ENCODE measurements at regions not wholly inside any gene's neighbourhood (a gene's known extent, or its start where the extent isn't known, plus 50 kb on each side); places are given as distances from the start of the nearest gene placed in this dataset.
"Not testable (repeated sequence)": the region's sequence is repeated elsewhere in the genome, so short reads cannot be mapped to it uniquely, and the experiment has no call there.

DNA sequence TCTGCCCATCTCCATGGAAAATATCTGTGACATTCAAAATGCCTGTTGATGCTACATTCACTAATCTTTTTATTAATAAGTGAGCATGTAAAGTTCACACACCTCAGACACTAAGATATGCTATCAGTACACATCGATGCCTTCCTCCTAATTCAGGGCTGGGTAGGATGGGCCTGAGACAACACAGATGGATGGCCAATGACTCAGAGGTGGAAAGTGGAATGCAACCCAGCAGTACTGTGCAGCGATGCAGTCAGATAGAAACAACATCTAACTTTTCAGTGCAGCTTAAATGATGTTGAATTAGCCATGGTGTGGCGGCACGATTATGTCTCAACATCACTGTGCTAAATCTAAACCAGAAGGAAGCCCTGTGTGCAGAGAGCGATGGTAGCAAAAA is 161.6 kb upstream of the KCNJ15 start:
- ChIA-PET POLR2A (interaction anchor here (0.6 kb wide), 1 partner anchor 396 kb away, joined by 3 read pairs; no protein-coding TSS in a partner anchor), CTCF (no interaction called here)
- H3K27ac ChIP-seq (ENCODE audit: insufficient read depth in 1 of 2, low read depth in 1 of 2, low read length in 2 of 2, poor library complexity in 1 of 2, severe bottlenecking in 2 of 2): no peak overlapping the region
- H3K4me1 ChIP-seq (ENCODE audit: control extremely low read depth in 1 of 4, control insufficient read depth in 4 of 4, insufficient read depth in 4 of 4, low read length in 3 of 4): no peaks in the 10 kb centered on the region
- peaks cover 0 to 11% (median 0%) of the 10 kb centered on the region in 5 experiments for H3K9me3 ChIP-seq (ENCODE audit: control extremely low read depth in 1 of 5, control insufficient read depth in 4 of 5, insufficient read depth in 2 of 5, low read depth in 1 of 5, low read length in 4 of 5)
- H3K27me3 ChIP-seq (replicated peaks in 2 of 5; ENCODE audit: control insufficient read depth in 4 of 5, insufficient read depth in 5 of 5, low read length in 4 of 5): peaks cover 0 to 7% (median 2%) of the 10 kb centered on the region in 5 experiments
- DNase-seq: no peak
- no peak overlapping the region for H3K4me3 ChIP-seq (ENCODE audit: control insufficient read depth in 1 of 7, extremely low read depth in 1 of 7, insufficient read depth in 4 of 7, low read depth in 2 of 7, low read length in 6 of 7)
- no peaks in the 10 kb centered on the region for H3K36me3 ChIP-seq (ENCODE audit: control insufficient read depth in 4 of 4, insufficient read depth in 4 of 4, low read length in 3 of 4)
- WGBS (ENCODE audit: insufficient coverage): 97% methylated on average over 4 of the region's 5 CpGs

DNA sequence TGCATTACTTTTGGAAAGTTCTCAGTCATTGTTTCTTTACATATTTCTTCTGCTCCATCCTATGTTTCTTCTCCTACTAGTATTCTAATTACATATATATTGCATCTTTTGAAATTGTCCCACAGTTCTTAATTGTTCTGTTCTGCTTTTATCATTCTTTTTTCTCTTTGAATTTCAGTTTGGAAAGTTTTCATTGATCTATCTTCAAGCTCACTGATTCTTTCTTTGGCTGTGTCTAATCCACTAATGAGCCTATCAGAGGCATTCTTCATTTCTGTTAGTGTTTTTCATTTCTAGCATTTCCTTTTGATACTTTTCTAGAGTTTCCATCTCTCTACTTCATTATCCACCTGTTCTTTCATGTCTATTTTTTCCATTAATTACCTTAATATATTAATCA is 159.0 kb upstream of the KCNJ15 start:
- H3K4me3 ChIP-seq (ENCODE audit: control insufficient read depth in 1 of 7, extremely low read depth in 1 of 7, insufficient read depth in 4 of 7, low read depth in 2 of 7, low read length in 6 of 7): no peak overlapping the region
- CTCF ChIA-PET: no interaction called here
- no peaks in the 10 kb centered on the region for H3K4me1 ChIP-seq (ENCODE audit: control extremely low read depth in 1 of 4, control insufficient read depth in 4 of 4, insufficient read depth in 4 of 4, low read length in 3 of 4)
- peaks cover 0 to 14% (median 4%) of the 10 kb centered on the region in 5 experiments for H3K27me3 ChIP-seq (replicated peaks in 2 of 5; ENCODE audit: control insufficient read depth in 4 of 5, insufficient read depth in 5 of 5, low read length in 4 of 5)
- POLR2A ChIA-PET: no interaction called here
- no peaks in the 10 kb centered on the region for H3K36me3 ChIP-seq (ENCODE audit: control insufficient read depth in 4 of 4, insufficient read depth in 4 of 4, low read length in 3 of 4)
- no peak for DNase-seq
- H3K9me3 ChIP-seq (ENCODE audit: control extremely low read depth in 1 of 5, control insufficient read depth in 4 of 5, insufficient read depth in 2 of 5, low read depth in 1 of 5, low read length in 4 of 5): peaks cover 0 to 11% (median 0%) of the 10 kb centered on the region in 5 experiments
- H3K27ac ChIP-seq (ENCODE audit: insufficient read depth in 1 of 2, low read depth in 1 of 2, low read length in 2 of 2, poor library complexity in 1 of 2, severe bottlenecking in 2 of 2): no peak overlapping the region

GRCh38 chr21:38112219-38112789 is 144.5 kb upstream of the KCNJ15 start:
- CTCF ChIA-PET: no interaction called here
- H3K9me3 ChIP-seq (ENCODE audit: control extremely low read depth in 1 of 5, control insufficient read depth in 4 of 5, insufficient read depth in 2 of 5, low read depth in 1 of 5, low read length in 4 of 5): no peaks in the 10 kb centered on the region
- no peak overlapping the region for H3K4me3 ChIP-seq (ENCODE audit: control insufficient read depth in 1 of 7, extremely low read depth in 1 of 7, insufficient read depth in 4 of 7, low read depth in 2 of 7, low read length in 6 of 7)
- no CpG with 5 or more reads among the region's 3 CpGs for WGBS (ENCODE audit: insufficient coverage)
- H3K4me1 ChIP-seq (ENCODE audit: control extremely low read depth in 1 of 4, control insufficient read depth in 4 of 4, insufficient read depth in 4 of 4, low read length in 3 of 4): no peaks in the 10 kb centered on the region
- H3K27me3 ChIP-seq (replicated peaks in 2 of 5; ENCODE audit: control insufficient read depth in 4 of 5, insufficient read depth in 5 of 5, low read length in 4 of 5): peaks cover 0 to 4% (median under 1%) of the 10 kb centered on the region in 5 experiments
- POLR2A ChIA-PET: no interaction called here
- no peak for DNase-seq
- no peaks in the 10 kb centered on the region for H3K36me3 ChIP-seq (ENCODE audit: control insufficient read depth in 4 of 4, insufficient read depth in 4 of 4, low read length in 3 of 4)
- H3K27ac ChIP-seq (ENCODE audit: insufficient read depth in 1 of 2, low read depth in 1 of 2, low read length in 2 of 2, poor library complexity in 1 of 2, severe bottlenecking in 2 of 2): no peak overlapping the region

- CTCF ChIA-PET: interaction anchor here (1.2 kb wide), 1 partner anchor 12 kb away, joined by 6 read pairs; no protein-coding TSS in a partner anchor
- POLR2A ChIA-PET: no interaction called here
- DNase-seq: no peak
These were observed 142.0 kb upstream of the KCNJ15 start for GRCh38 chr21:38114717-38115333.

DNA sequence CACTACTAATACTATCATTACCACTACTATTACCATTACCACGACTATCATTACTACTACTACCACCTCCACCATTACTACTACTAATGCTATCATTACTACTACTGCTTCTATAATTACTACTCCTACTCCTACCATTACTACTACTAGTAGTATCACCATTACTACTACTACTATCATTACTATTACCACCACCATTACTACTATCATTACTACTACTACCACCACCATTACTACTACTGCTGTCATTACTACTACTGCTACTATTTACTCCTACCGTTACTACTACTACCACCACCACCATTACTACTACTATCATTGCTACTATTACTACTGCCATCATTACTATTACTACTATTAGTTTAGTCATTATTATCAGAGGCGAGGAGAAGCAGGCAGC is 140.9 kb upstream of the KCNJ15 start:
- Histone ChIP-seq H3K9me3 (ENCODE audit: control extremely low read depth in 1 of 5, control insufficient read depth in 4 of 5, insufficient read depth in 2 of 5, low read depth in 1 of 5, low read length in 4 of 5) (no peaks in the 10 kb centered on the region), H3K36me3 (ENCODE audit: control insufficient read depth in 4 of 4, insufficient read depth in 4 of 4, low read length in 3 of 4) (no peaks in the 10 kb centered on the region), H3K4me1 (ENCODE audit: control extremely low read depth in 1 of 4, control insufficient read depth in 4 of 4, insufficient read depth in 4 of 4, low read length in 3 of 4) (no peaks in the 10 kb centered on the region), H3K27ac (ENCODE audit: insufficient read depth in 1 of 2, low read depth in 1 of 2, low read length in 2 of 2, poor library complexity in 1 of 2, severe bottlenecking in 2 of 2) (no peak overlapping the region), H3K27me3 (replicated peaks in 2 of 5; ENCODE audit: control insufficient read depth in 4 of 5, insufficient read depth in 5 of 5, low read length in 4 of 5) (peaks cover 3 to 5% (median 4%) of the 10 kb centered on the region in 5 experiments), H3K4me3 (ENCODE audit: control insufficient read depth in 1 of 7, extremely low read depth in 1 of 7, insufficient read depth in 4 of 7, low read depth in 2 of 7, low read length in 6 of 7) (no peak overlapping the region)
- WGBS (ENCODE audit: insufficient coverage): 98% methylated on average over 2 of the region's 3 CpGs
- DNase-seq: no peak
- CTCF ChIA-PET: interaction anchor here (1.2 kb wide), 1 partner anchor 11 kb away, joined by 6 read pairs; no protein-coding TSS in a partner anchor
- POLR2A ChIA-PET: no interaction called here

More at GRCh38 chr21:38114717-38115333, 142.0 kb upstream of the KCNJ15 start:
- H3K36me3 ChIP-seq (ENCODE audit: control insufficient read depth in 4 of 4, insufficient read depth in 4 of 4, low read length in 3 of 4): no peaks in the 10 kb centered on the region
- H3K4me3 ChIP-seq (ENCODE audit: control insufficient read depth in 1 of 7, extremely low read depth in 1 of 7, insufficient read depth in 4 of 7, low read depth in 2 of 7, low read length in 6 of 7): no peak overlapping the region
- 100% methylated on average over 1 of the region's 2 CpGs for WGBS (ENCODE audit: insufficient coverage)
- no peak overlapping the region for H3K27ac ChIP-seq (ENCODE audit: insufficient read depth in 1 of 2, low read depth in 1 of 2, low read length in 2 of 2, poor library complexity in 1 of 2, severe bottlenecking in 2 of 2)
- no peaks in the 10 kb centered on the region for H3K9me3 ChIP-seq (ENCODE audit: control extremely low read depth in 1 of 5, control insufficient read depth in 4 of 5, insufficient read depth in 2 of 5, low read depth in 1 of 5, low read length in 4 of 5)
- no peaks in the 10 kb centered on the region for H3K4me1 ChIP-seq (ENCODE audit: control extremely low read depth in 1 of 4, control insufficient read depth in 4 of 4, insufficient read depth in 4 of 4, low read length in 3 of 4)
- H3K27me3 ChIP-seq (replicated peaks in 2 of 5; ENCODE audit: control insufficient read depth in 4 of 5, insufficient read depth in 5 of 5, low read length in 4 of 5): peaks cover 3 to 5% (median 4%) of the 10 kb centered on the region in 5 experiments

GRCh38 chr21:38119793-38120192 is 137.0 kb upstream of the KCNJ15 start:
- Histone ChIP-seq H3K4me1 (ENCODE audit: control extremely low read depth in 1 of 4, control insufficient read depth in 4 of 4, insufficient read depth in 4 of 4, low read length in 3 of 4) (no peaks in the 10 kb centered on the region), H3K27me3 (replicated peaks in 2 of 5; ENCODE audit: control insufficient read depth in 4 of 5, insufficient read depth in 5 of 5, low read length in 4 of 5) (peaks cover 2 to 5% (median 3%) of the 10 kb centered on the region in 5 experiments), H3K4me3 (ENCODE audit: control insufficient read depth in 1 of 7, extremely low read depth in 1 of 7, insufficient read depth in 4 of 7, low read depth in 2 of 7, low read length in 6 of 7) (no peak overlapping the region), H3K9me3 (ENCODE audit: control extremely low read depth in 1 of 5, control insufficient read depth in 4 of 5, insufficient read depth in 2 of 5, low read depth in 1 of 5, low read length in 4 of 5) (no peaks in the 10 kb centered on the region), H3K36me3 (ENCODE audit: control insufficient read depth in 4 of 4, insufficient read depth in 4 of 4, low read length in 3 of 4) (no peaks in the 10 kb centered on the region), H3K27ac (ENCODE audit: insufficient read depth in 1 of 2, low read depth in 1 of 2, low read length in 2 of 2, poor library complexity in 1 of 2, severe bottlenecking in 2 of 2) (peak overlapping the region in 1 of 2 experiments; percentile 67)
- no peak for DNase-seq
- ChIA-PET POLR2A (no interaction called here), CTCF (no interaction called here)
- WGBS (ENCODE audit: insufficient coverage): no CpG with 5 or more reads among the region's 4 CpGs

DNA sequence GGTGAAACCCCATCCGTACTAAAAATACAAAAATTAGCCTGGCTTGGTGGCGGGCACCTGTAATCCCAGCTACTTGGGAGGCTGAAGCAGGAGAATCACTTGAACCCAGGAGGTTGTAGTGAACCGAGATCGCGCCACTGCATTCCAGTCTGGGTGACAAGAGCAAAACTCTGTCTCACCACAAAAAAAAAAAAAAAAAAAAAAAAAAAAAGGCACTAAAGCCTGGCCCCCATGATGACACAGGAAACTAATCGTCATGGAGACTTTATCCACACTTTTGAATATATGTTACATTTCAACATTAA is 136.2 kb upstream of the KCNJ15 start:
- H3K9me3 ChIP-seq (ENCODE audit: control extremely low read depth in 1 of 5, control insufficient read depth in 4 of 5, insufficient read depth in 2 of 5, low read depth in 1 of 5, low read length in 4 of 5); H3K4me3 ChIP-seq (ENCODE audit: control insufficient read depth in 1 of 7, extremely low read depth in 1 of 7, insufficient read depth in 4 of 7, low read depth in 2 of 7, low read length in 6 of 7); DNase-seq; H3K4me1 ChIP-seq (ENCODE audit: control extremely low read depth in 1 of 4, control insufficient read depth in 4 of 4, insufficient read depth in 4 of 4, low read length in 3 of 4); H3K27me3 ChIP-seq (replicated peaks in 2 of 5; ENCODE audit: control insufficient read depth in 4 of 5, insufficient read depth in 5 of 5, low read length in 4 of 5); CTCF ChIA-PET; H3K36me3 ChIP-seq (ENCODE audit: control insufficient read depth in 4 of 4, insufficient read depth in 4 of 4, low read length in 3 of 4); POLR2A ChIA-PET: not testable (repeated sequence)
- H3K27ac ChIP-seq (ENCODE audit: insufficient read depth in 1 of 2, low read depth in 1 of 2, low read length in 2 of 2, poor library complexity in 1 of 2, severe bottlenecking in 2 of 2): peak overlapping the region in 1 of 2 experiments; percentile 60
- 92% methylated on average over 2 of the region's 6 CpGs for WGBS (ENCODE audit: insufficient coverage)
